Smooth muscle cell (in vitro differentiated cells): ENCODE measurements at regions not wholly inside any gene's neighbourhood (a gene's known extent, or its start where the extent isn't known, plus 50 kb on each side); places are given as distances from the start of the nearest gene placed in this dataset.

ENCODE experiments used
- DNase-seq: peaks from one replicate; lab custom pipeline; 2025; ENCODE audit not compliant: unreplicated experiment; lab: John Stamatoyannopoulos, UW
- H2AFZ ChIP-seq: fragments of 200-600 bp; sonication (generic); 2 replicates; pipeline ENCODE4 v1.6.0; 2016; ENCODE audit warnings: antibody characterized with exemption, low read depth, mild to moderate bottlenecking
- H3F3A ChIP-seq: fragments of 200-600 bp; sonication (generic); 2 replicates; pipeline ENCODE4 v1.6.0; 2017; ENCODE audit warnings: antibody characterized with exemption, low read depth
- H3K27ac ChIP-seq: fragments of 200-600 bp; sonication (generic); 2 replicates; pipeline ENCODE4 v1.5.1; 2016; ENCODE audit warnings: low read depth, mild to moderate bottlenecking
- H3K27me3 ChIP-seq: fragments of 200-600 bp; sonication (generic); 2 replicates; pipeline ENCODE4 v1.6.1; 2016; ENCODE audit warnings: low read depth, mild to moderate bottlenecking
- H3K36me3 ChIP-seq: fragments of 200-600 bp; sonication (generic); 2 replicates; pipeline ENCODE4 v1.5.1; 2016; ENCODE audit warnings: low read depth
- H3K4me1 ChIP-seq: fragments of 200-600 bp; sonication (generic); 2 replicates; pipeline ENCODE4 v1.5.1; 2016; ENCODE audit warnings: low read depth
- H3K4me2 ChIP-seq: fragments of 200-600 bp; sonication (generic); 2 replicates; pipeline ENCODE4 v1.6.0; 2016; ENCODE audit warnings: mild to moderate bottlenecking
- H3K4me3 ChIP-seq: fragments of 200-600 bp; sonication (generic); 2 replicates; pipeline ENCODE4 v1.5.1; 2016; ENCODE audit warnings: mild to moderate bottlenecking
- H3K79me2 ChIP-seq: fragments of 200-600 bp; sonication (generic); 2 replicates; pipeline ENCODE4 v1.6.0; 2016; ENCODE audit warnings: low read depth, mild to moderate bottlenecking
- H3K9ac ChIP-seq: fragments of 200-600 bp; sonication (generic); 2 replicates; pipeline ENCODE4 v1.6.0; 2016; ENCODE audit warnings: low read depth
- H3K9me3 ChIP-seq: fragments of 200-600 bp; sonication (generic); replicated peaks from 2 replicates; pipeline ENCODE4 v1.5.1; 2016; ENCODE audit warnings: low read depth
- H4K20me1 ChIP-seq: fragments of 200-600 bp; sonication (generic); 2 replicates; pipeline ENCODE4 v1.6.0; 2016; ENCODE audit warnings: low read depth
- WGBS: methylation state at CpG from one replicate; pipeline ENCODE4 v1.1.7; 2016; ENCODE audit warnings: low lambda C conversion rate; 5-methylcytosine and 5-hydroxymethylcytosine counted together
- TF ChIP-seq, protein P1 (sequence below): fragments of 200-600 bp; sonication (generic); IDR thresholded peaks from 2 replicates; pipeline ENCODE4 v1.5.1; 2017; ENCODE audit warnings: borderline replicate concordance, mild to moderate bottlenecking, antibody characterized with exemption; ENCODE audit not compliant: insufficient read depth, poor library complexity, severe bottlenecking

DNA sequence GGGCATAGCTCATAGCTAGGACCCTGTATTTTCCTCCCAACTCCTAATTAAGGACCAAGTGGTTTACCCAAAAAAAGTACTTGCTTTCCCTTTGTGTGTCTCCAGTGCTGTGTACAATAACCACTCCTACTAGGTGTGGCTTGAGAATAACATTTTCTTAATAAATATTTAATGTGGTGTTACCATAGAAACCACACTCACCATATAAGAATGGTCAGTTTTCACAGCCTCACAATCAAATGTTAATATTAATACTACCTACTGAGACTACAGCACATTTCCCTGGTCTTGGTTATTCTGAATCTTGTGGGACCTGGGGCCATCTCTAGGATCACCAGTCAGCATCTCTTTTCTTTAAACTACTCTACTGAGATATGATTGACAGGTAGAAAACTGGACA, 83.5 kb upstream of the BCAR3 start:
- Histone ChIP-seq H3K27ac (no peak overlapping the region), H3K9ac (no peak overlapping the region), H3F3A (peaks cover 24% of the 10 kb centered on the region), H2AFZ (no peak overlapping the region), H4K20me1 (no peaks in the 10 kb centered on the region), H3K79me2 (no peaks in the 10 kb centered on the region), H3K9me3 (no peaks in the 10 kb centered on the region), H3K4me1 (peaks cover 28% of the 10 kb centered on the region), H3K36me3 (no peaks in the 10 kb centered on the region), H3K4me3 (no peak overlapping the region), H3K27me3 (no peaks in the 10 kb centered on the region), H3K4me2 (no peak overlapping the region)
- TF ChIP-seq, protein P1, sequence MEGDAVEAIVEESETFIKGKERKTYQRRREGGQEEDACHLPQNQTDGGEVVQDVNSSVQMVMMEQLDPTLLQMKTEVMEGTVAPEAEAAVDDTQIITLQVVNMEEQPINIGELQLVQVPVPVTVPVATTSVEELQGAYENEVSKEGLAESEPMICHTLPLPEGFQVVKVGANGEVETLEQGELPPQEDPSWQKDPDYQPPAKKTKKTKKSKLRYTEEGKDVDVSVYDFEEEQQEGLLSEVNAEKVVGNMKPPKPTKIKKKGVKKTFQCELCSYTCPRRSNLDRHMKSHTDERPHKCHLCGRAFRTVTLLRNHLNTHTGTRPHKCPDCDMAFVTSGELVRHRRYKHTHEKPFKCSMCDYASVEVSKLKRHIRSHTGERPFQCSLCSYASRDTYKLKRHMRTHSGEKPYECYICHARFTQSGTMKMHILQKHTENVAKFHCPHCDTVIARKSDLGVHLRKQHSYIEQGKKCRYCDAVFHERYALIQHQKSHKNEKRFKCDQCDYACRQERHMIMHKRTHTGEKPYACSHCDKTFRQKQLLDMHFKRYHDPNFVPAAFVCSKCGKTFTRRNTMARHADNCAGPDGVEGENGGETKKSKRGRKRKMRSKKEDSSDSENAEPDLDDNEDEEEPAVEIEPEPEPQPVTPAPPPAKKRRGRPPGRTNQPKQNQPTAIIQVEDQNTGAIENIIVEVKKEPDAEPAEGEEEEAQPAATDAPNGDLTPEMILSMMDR: no peak
- DNase-seq: no peak

DNA sequence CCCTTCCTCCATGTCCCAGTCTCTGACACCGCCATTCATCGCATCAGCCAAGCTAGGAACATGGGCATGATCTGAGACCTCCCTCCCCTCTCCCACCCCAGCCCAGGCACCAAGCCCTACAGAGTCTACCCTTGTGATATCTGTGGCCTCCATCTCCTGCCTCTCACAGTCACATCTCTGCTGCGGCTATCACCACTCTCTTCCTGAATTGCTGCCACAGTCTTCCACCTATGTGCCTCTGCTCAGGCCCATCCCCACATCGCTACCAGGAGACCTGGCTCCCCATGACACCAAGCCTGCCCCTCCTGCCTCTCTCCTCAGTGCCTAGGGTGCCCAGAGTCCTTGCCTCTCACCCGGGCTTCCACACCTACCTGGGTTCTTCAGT, 82.7 kb upstream of the BCAR3 start:
- Histone ChIP-seq H3K4me2 (peak overlapping the region; percentile 29), H3K4me1 (peaks cover 25% of the 10 kb centered on the region), H3K4me3 (no peak overlapping the region), H2AFZ (no peak overlapping the region), H3K79me2 (no peaks in the 10 kb centered on the region), H4K20me1 (no peaks in the 10 kb centered on the region), H3K27me3 (no peaks in the 10 kb centered on the region), H3K36me3 (no peaks in the 10 kb centered on the region), H3K9me3 (no peaks in the 10 kb centered on the region), H3F3A (peaks cover 24% of the 10 kb centered on the region), H3K9ac (no peak overlapping the region), H3K27ac (no peak overlapping the region)
- no peak for DNase-seq
- 87% methylated on average over 5 of the region's 5 CpGs for WGBS
- TF ChIP-seq, protein P1: no peak

- H3K79me2 ChIP-seq: no peaks in the 10 kb centered on the region
- H3K36me3 ChIP-seq: no peaks in the 10 kb centered on the region
- TF ChIP-seq, protein P1: no peak
- H3K9me3 ChIP-seq: no peaks in the 10 kb centered on the region
- H3K27me3 ChIP-seq: no peaks in the 10 kb centered on the region
- H2AFZ ChIP-seq: no peak overlapping the region
- no peak for DNase-seq
- H3K4me2 ChIP-seq: peak overlapping the region; percentile 29
- no peak overlapping the region for H3K4me3 ChIP-seq
- H3K4me1 ChIP-seq: peaks cover 25% of the 10 kb centered on the region
- 43% methylated on average over 5 of the region's 5 CpGs for WGBS
- H3F3A ChIP-seq: peaks cover 24% of the 10 kb centered on the region
- H3K9ac ChIP-seq: peak overlapping the region; percentile 23
- H3K27ac ChIP-seq: peak overlapping the region; percentile 64
- H4K20me1 ChIP-seq: no peaks in the 10 kb centered on the region
Measured at GRCh38 chr1:93763704-93764365, 82.2 kb upstream of the BCAR3 start.

- H3K4me2 ChIP-seq: peak overlapping the region; percentile 54
- H3K27ac ChIP-seq: peak overlapping the region; percentile 66
- H3K36me3 ChIP-seq: no peaks in the 10 kb centered on the region
- H3K4me1 ChIP-seq: peaks cover 8% of the 10 kb centered on the region
- no peak for DNase-seq
- 47% methylated on average over 7 of the region's 7 CpGs for WGBS
- H3K4me3 ChIP-seq: no peak overlapping the region
- H3K79me2 ChIP-seq: no peaks in the 10 kb centered on the region
- TF ChIP-seq, protein P1: no peak
- H3K9me3 ChIP-seq: no peaks in the 10 kb centered on the region
- H3K27me3 ChIP-seq: no peaks in the 10 kb centered on the region
- H2AFZ ChIP-seq: no peak overlapping the region
- H4K20me1 ChIP-seq: no peaks in the 10 kb centered on the region
- H3K9ac ChIP-seq: peak overlapping the region; percentile 24
- peaks cover 15% of the 10 kb centered on the region for H3F3A ChIP-seq
Measured at GRCh38 chr1:93758842-93759515, 77.3 kb upstream of the BCAR3 start.
